T-helper 2 cell treated with Interferon-gamma antibody and Interleukin-4, amounts not matched to agents 5 μg/mL and 100 μg/mL, for 36 hours (primary cell): ENCODE measurements at regions not wholly inside any gene's neighbourhood (a gene's known extent, or its start where the extent isn't known, plus 50 kb on each side); places are given as distances from the start of the nearest gene placed in this dataset.

Experiments
- DNase-seq: peaks from one replicate; pipeline ENCODE4 v3.0.0; 2021; ENCODE audit warnings: low spot score
- H3K27ac Mint-ChIP-seq: one replicate; pipeline ENCODE4 v1.8.0; 2021; ENCODE audit warnings: mild to moderate bottlenecking, mixed read lengths
- H3K27me3 Mint-ChIP-seq: one replicate; pipeline ENCODE4 v1.8.0; 2021; ENCODE audit warnings: low read depth, mixed read lengths
- H3K36me3 Mint-ChIP-seq: one replicate; pipeline ENCODE4 v1.8.0; 2021; ENCODE audit warnings: low read depth, mixed read lengths
- H3K4me1 Mint-ChIP-seq: one replicate; pipeline ENCODE4 v1.8.0; 2021; ENCODE audit warnings: low read depth, mixed read lengths
- H3K4me3 Mint-ChIP-seq: one replicate; pipeline ENCODE4 v1.8.0; 2022; ENCODE audit warnings: mild to moderate bottlenecking, moderate library complexity, mixed read lengths
- H3K9me3 Mint-ChIP-seq: one replicate; pipeline ENCODE4 v1.8.0; 2021; ENCODE audit warnings: mixed read lengths

- Mint-ChIP-seq H3K27ac (no peak overlapping the region), H3K4me1 (no peaks in the 10 kb centered on the region), H3K27me3 (no peaks in the 10 kb centered on the region), H3K36me3 (no peaks in the 10 kb centered on the region), H3K9me3 (peaks cover 30% of the 10 kb centered on the region), H3K4me3 (no peak overlapping the region)
- no peak for DNase-seq
Observed at GRCh38 chr3:89586676-89587075, 479.3 kb downstream of the EPHA3 start.

GRCh38 chr3:89606151-89606550 lies 498.7 kb downstream of the EPHA3 start:
- H3K36me3 Mint-ChIP-seq, result no peaks in the 10 kb centered on the region
- peaks cover 29% of the 10 kb centered on the region for H3K9me3 Mint-ChIP-seq
- H3K27ac Mint-ChIP-seq, result no peak overlapping the region
- H3K4me3 Mint-ChIP-seq, result no peak overlapping the region
- no peaks in the 10 kb centered on the region for H3K27me3 Mint-ChIP-seq
- no peak for DNase-seq
- H3K4me1 Mint-ChIP-seq, result no peaks in the 10 kb centered on the region

GRCh38 chr3:89612027-89612426 lies 504.6 kb downstream of the EPHA3 start:
- Mint-ChIP-seq H3K4me1 (no peaks in the 10 kb centered on the region), H3K36me3 (no peaks in the 10 kb centered on the region), H3K27ac (no peak overlapping the region), H3K9me3 (peaks cover 26% of the 10 kb centered on the region), H3K4me3 (no peak overlapping the region), H3K27me3 (no peaks in the 10 kb centered on the region)
- DNase-seq, result no peak

- Mint-ChIP-seq H3K27ac (no peak overlapping the region), H3K9me3 (peaks cover 28% of the 10 kb centered on the region), H3K27me3 (no peaks in the 10 kb centered on the region), H3K4me1 (no peaks in the 10 kb centered on the region), H3K36me3 (no peaks in the 10 kb centered on the region), H3K4me3 (no peak overlapping the region)
- no peak for DNase-seq
Observed at GRCh38 chr3:89613241-89613640, 505.8 kb downstream of the EPHA3 start.

- Mint-ChIP-seq H3K9me3 (peaks cover 41% of the 10 kb centered on the region), H3K27me3 (no peaks in the 10 kb centered on the region), H3K4me3 (no peak overlapping the region), H3K27ac (no peak overlapping the region), H3K4me1 (no peaks in the 10 kb centered on the region), H3K36me3 (no peaks in the 10 kb centered on the region)
- no peak for DNase-seq
Observed at GRCh38 chr3:89617706-89618105, 510.3 kb downstream of the EPHA3 start.

GRCh38 chr3:89619263-89619662 lies 511.8 kb downstream of the EPHA3 start:
- Mint-ChIP-seq H3K9me3 (peaks cover 33% of the 10 kb centered on the region), H3K4me1 (no peaks in the 10 kb centered on the region), H3K27me3 (no peaks in the 10 kb centered on the region), H3K4me3 (no peak overlapping the region), H3K27ac (no peak overlapping the region), H3K36me3 (no peaks in the 10 kb centered on the region)
- no peak for DNase-seq

- H3K27ac Mint-ChIP-seq, result no peak overlapping the region
- no peaks in the 10 kb centered on the region for H3K36me3 Mint-ChIP-seq
- DNase-seq, result no peak
- peaks cover 28% of the 10 kb centered on the region for H3K9me3 Mint-ChIP-seq
- no peak overlapping the region for H3K4me3 Mint-ChIP-seq
- H3K27me3 Mint-ChIP-seq, result no peaks in the 10 kb centered on the region
- no peaks in the 10 kb centered on the region for H3K4me1 Mint-ChIP-seq
Observed at GRCh38 chr3:89622063-89622700, 514.8 kb downstream of the EPHA3 start.

- no peaks in the 10 kb centered on the region for H3K4me1 Mint-ChIP-seq
- H3K9me3 Mint-ChIP-seq, result peaks cover 30% of the 10 kb centered on the region
- no peaks in the 10 kb centered on the region for H3K36me3 Mint-ChIP-seq
- no peak overlapping the region for H3K4me3 Mint-ChIP-seq
- H3K27ac Mint-ChIP-seq, result no peak overlapping the region
- no peaks in the 10 kb centered on the region for H3K27me3 Mint-ChIP-seq
- no peak for DNase-seq
Observed at GRCh38 chr3:89624494-89624893, 517.1 kb downstream of the EPHA3 start.

GRCh38 chr3:89625945-89626344 lies 518.5 kb downstream of the EPHA3 start:
- Mint-ChIP-seq H3K36me3 (no peaks in the 10 kb centered on the region), H3K9me3 (peaks cover 33% of the 10 kb centered on the region)

GRCh38 chr3:89628856-89629670 lies 521.6 kb downstream of the EPHA3 start:
- no peak overlapping the region for H3K27ac Mint-ChIP-seq
- no peaks in the 10 kb centered on the region for H3K36me3 Mint-ChIP-seq
- peaks cover 26% of the 10 kb centered on the region for H3K9me3 Mint-ChIP-seq

More at GRCh38 chr3:89625945-89626344, 518.5 kb downstream of the EPHA3 start:
- H3K27ac Mint-ChIP-seq, result no peak overlapping the region
- H3K4me1 Mint-ChIP-seq, result no peaks in the 10 kb centered on the region
- no peaks in the 10 kb centered on the region for H3K27me3 Mint-ChIP-seq
- DNase-seq, result no peak
- no peak overlapping the region for H3K4me3 Mint-ChIP-seq

GRCh38 chr3:89635137-89635536 lies 527.7 kb downstream of the EPHA3 start:
- no peak for DNase-seq
- Mint-ChIP-seq H3K9me3 (peaks cover 20% of the 10 kb centered on the region), H3K4me3 (no peak overlapping the region), H3K36me3 (no peaks in the 10 kb centered on the region), H3K27me3 (no peaks in the 10 kb centered on the region), H3K4me1 (no peaks in the 10 kb centered on the region), H3K27ac (no peak overlapping the region)

More at GRCh38 chr3:89628856-89629670, 521.6 kb downstream of the EPHA3 start:
- no peaks in the 10 kb centered on the region for H3K4me1 Mint-ChIP-seq
- H3K4me3 Mint-ChIP-seq, result no peak overlapping the region
- no peaks in the 10 kb centered on the region for H3K27me3 Mint-ChIP-seq
- no peak for DNase-seq

GRCh38 chr3:89644716-89645115 lies 537.3 kb downstream of the EPHA3 start:
- no peak overlapping the region for H3K4me3 Mint-ChIP-seq
- peaks cover 18% of the 10 kb centered on the region for H3K9me3 Mint-ChIP-seq
- DNase-seq, result no peak
- no peak overlapping the region for H3K27ac Mint-ChIP-seq
- H3K4me1 Mint-ChIP-seq, result no peaks in the 10 kb centered on the region
- H3K27me3 Mint-ChIP-seq, result no peaks in the 10 kb centered on the region
- no peaks in the 10 kb centered on the region for H3K36me3 Mint-ChIP-seq

- Mint-ChIP-seq H3K27ac (no peak overlapping the region), H3K9me3 (peaks cover 19% of the 10 kb centered on the region), H3K4me3 (no peak overlapping the region), H3K27me3 (no peaks in the 10 kb centered on the region), H3K4me1 (no peaks in the 10 kb centered on the region), H3K36me3 (no peaks in the 10 kb centered on the region)
- no peak for DNase-seq
Observed at GRCh38 chr3:89649431-89649830, 542.0 kb downstream of the EPHA3 start.

- Mint-ChIP-seq H3K9me3 (peaks cover 31% of the 10 kb centered on the region), H3K4me3 (no peak overlapping the region)
Observed at GRCh38 chr3:89654031-89654430, 546.6 kb downstream of the EPHA3 start.

More at GRCh38 chr3:89654031-89654430, 546.6 kb downstream of the EPHA3 start:
- no peak for DNase-seq
- Mint-ChIP-seq H3K4me1 (no peaks in the 10 kb centered on the region), H3K27me3 (no peaks in the 10 kb centered on the region), H3K36me3 (no peaks in the 10 kb centered on the region), H3K27ac (no peak overlapping the region)
